Neural cell (in vitro differentiated cells): ENCODE measurements at regions not wholly inside any gene's neighbourhood (a gene's known extent, or its start where the extent isn't known, plus 50 kb on each side); places are given as distances from the start of the nearest gene placed in this dataset.

ENCODE experiments used
- H2AFZ ChIP-seq: fragments of 200-600, 300-800 bp; sonication (generic), shearing (Covaris generic); 2 replicates; pipeline ENCODE4 v1.6.0; 2014; ENCODE audit warnings: low read depth, mild to moderate bottlenecking, antibody characterized with exemption, low read length, moderate library complexity
- H3F3A ChIP-seq: fragments of 200-600 bp; shearing (Covaris generic); 2 replicates; pipeline ENCODE4 v1.6.1; 2016; ENCODE audit warnings: mild to moderate bottlenecking, moderate library complexity, mixed read lengths, antibody characterized with exemption, low read length; ENCODE audit not compliant: insufficient read depth, poor library complexity, severe bottlenecking
- H3K27ac ChIP-seq: fragments of 200-600, 300-800 bp; sonication (generic), shearing (Covaris generic); 2 replicates; pipeline ENCODE4 v1.5.1; 2014; ENCODE audit warnings: mild to moderate bottlenecking, low read length, moderate library complexity
- H3K27me3 ChIP-seq: fragments of 300-800, 200-600 bp; sonication (generic), shearing (Covaris generic); 2 replicates; pipeline ENCODE4 v1.6.0; 2014; ENCODE audit warnings: mild to moderate bottlenecking, low read depth, low read length, moderate library complexity; ENCODE audit not compliant: insufficient read depth
- H3K36me3 ChIP-seq: fragments of 300-800, 200-600 bp; sonication (generic), shearing (Covaris generic); 2 replicates; pipeline ENCODE4 v1.5.1; 2014; ENCODE audit warnings: mild to moderate bottlenecking, antibody characterized with exemption, low read length, moderate library complexity; ENCODE audit not compliant: insufficient read depth
- H3K4me2 ChIP-seq: fragments of 300-800, 200-600 bp; sonication (generic), shearing (Covaris generic); 2 replicates; pipeline ENCODE4 v1.6.0; 2014; ENCODE audit warnings: mild to moderate bottlenecking, low read length
- H3K4me3 ChIP-seq: fragments of 300-800, 200-600 bp; sonication (generic), shearing (Covaris generic); 2 replicates; pipeline ENCODE4 v1.5.1; 2014; ENCODE audit warnings: mild to moderate bottlenecking, low read length, moderate library complexity
- H3K79me2 ChIP-seq: fragments of 200-600 bp; shearing (Covaris generic); replicated peaks from 2 replicates; pipeline ENCODE4 v1.6.0; 2014; ENCODE audit warnings: mild to moderate bottlenecking, low read length, moderate library complexity; ENCODE audit not compliant: insufficient read depth
- H3K9ac ChIP-seq: fragments of 300-800, 200-600 bp; sonication (generic), shearing (Covaris generic); 2 replicates; pipeline ENCODE4 v1.6.1; 2016; ENCODE audit warnings: mild to moderate bottlenecking, low read length, mixed read lengths
- H3K9me2 ChIP-seq: fragments of 200-600 bp; shearing (Covaris generic); 2 replicates; pipeline ENCODE4 v1.6.1; 2016; ENCODE audit warnings: mild to moderate bottlenecking, low read length, mixed read lengths; ENCODE audit not compliant: insufficient read depth
- H3K9me3 ChIP-seq: fragments of 200-600, 300-800 bp; sonication (generic), shearing (Covaris generic); 2 replicates; pipeline ENCODE4 v1.6.1; 2016; ENCODE audit warnings: mild to moderate bottlenecking, mixed run types, low read length, moderate library complexity, mixed read lengths
- H4K20me1 ChIP-seq: fragments of 200-600 bp; shearing (Covaris generic); 2 replicates; pipeline ENCODE4 v1.6.1; 2016; ENCODE audit warnings: mild to moderate bottlenecking, mixed run types; ENCODE audit not compliant: insufficient read depth
- EP300 ChIP-seq: fragments of 450-650 bp; conservative IDR thresholded peaks from 2 replicates; pipeline ENCODE4 v1.6.1; 2014; ENCODE audit warnings: antibody characterized with exemption, mild to moderate bottlenecking, moderate library complexity; ENCODE audit not compliant: poor library complexity, severe bottlenecking
- EZH2 ChIP-seq: fragments of 200-600, 300-800 bp; shearing (Covaris generic), sonication (generic); IDR thresholded peaks from 2 replicates; pipeline ENCODE4 v1.6.1; 2014; ENCODE audit warnings: antibody characterized with exemption, low read length, borderline replicate concordance, mild to moderate bottlenecking; ENCODE audit not compliant: insufficient read depth, poor library complexity, severe bottlenecking
- MXI1 ChIP-seq: fragments of 450-650 bp; conservative IDR thresholded peaks from 2 replicates; pipeline ENCODE4 v1.6.1; 2014; ENCODE audit warnings: antibody characterized with exemption, mild to moderate bottlenecking; ENCODE audit not compliant: poor library complexity, severe bottlenecking
- POLR2AphosphoS5 ChIP-seq: IDR thresholded peaks from 2 replicates; pipeline ENCODE4 v1.6.1; 2012
- RAD21 ChIP-seq: fragments of 450-650 bp; conservative IDR thresholded peaks from 2 replicates; pipeline ENCODE4 v1.6.1; 2014; ENCODE audit warnings: antibody characterized with exemption, mild to moderate bottlenecking, moderate library complexity
- REST ChIP-seq: IDR thresholded peaks from 2 replicates; pipeline ENCODE4 v1.6.1; 2012; ENCODE audit warnings: borderline replicate concordance
- SMC3 ChIP-seq: fragments of 450-650 bp; conservative IDR thresholded peaks from 2 replicates; pipeline ENCODE4 v1.6.1; 2014; ENCODE audit warnings: antibody characterized with exemption, mild to moderate bottlenecking, moderate library complexity; ENCODE audit not compliant: poor library complexity
- TAF1 ChIP-seq: IDR thresholded peaks from 2 replicates; pipeline ENCODE4 v1.6.1; 2012; ENCODE audit warnings: low read depth
- TF ChIP-seq, protein P1 (sequence below): fragments of 450-650 bp; IDR thresholded peaks from 2 replicates; pipeline ENCODE4 v1.5.1; 2014; ENCODE audit warnings: antibody characterized with exemption, mild to moderate bottlenecking, moderate library complexity; ENCODE audit not compliant: poor library complexity, severe bottlenecking

- Histone ChIP-seq H3K27me3 (no peaks in the 10 kb centered on the region), H3K79me2 (no peaks in the 10 kb centered on the region), H3K9me2 (no peaks in the 10 kb centered on the region), H3K9me3 (no peaks in the 10 kb centered on the region), H3K9ac (no peak overlapping the region), H3K36me3 (no peaks in the 10 kb centered on the region), H2AFZ (no peak overlapping the region), H4K20me1 (no peaks in the 10 kb centered on the region), H3K27ac (no peak overlapping the region), H3F3A (no peaks in the 10 kb centered on the region), H3K4me2 (no peak overlapping the region), H3K4me3 (no peak overlapping the region)
- TF ChIP-seq EP300, result no peak
- no peak for TF ChIP-seq MXI1
- TF ChIP-seq EZH2, result no peak
- TF ChIP-seq SMC3, result no peak
- no peak for TF ChIP-seq RAD21
- TF ChIP-seq, protein P1, sequence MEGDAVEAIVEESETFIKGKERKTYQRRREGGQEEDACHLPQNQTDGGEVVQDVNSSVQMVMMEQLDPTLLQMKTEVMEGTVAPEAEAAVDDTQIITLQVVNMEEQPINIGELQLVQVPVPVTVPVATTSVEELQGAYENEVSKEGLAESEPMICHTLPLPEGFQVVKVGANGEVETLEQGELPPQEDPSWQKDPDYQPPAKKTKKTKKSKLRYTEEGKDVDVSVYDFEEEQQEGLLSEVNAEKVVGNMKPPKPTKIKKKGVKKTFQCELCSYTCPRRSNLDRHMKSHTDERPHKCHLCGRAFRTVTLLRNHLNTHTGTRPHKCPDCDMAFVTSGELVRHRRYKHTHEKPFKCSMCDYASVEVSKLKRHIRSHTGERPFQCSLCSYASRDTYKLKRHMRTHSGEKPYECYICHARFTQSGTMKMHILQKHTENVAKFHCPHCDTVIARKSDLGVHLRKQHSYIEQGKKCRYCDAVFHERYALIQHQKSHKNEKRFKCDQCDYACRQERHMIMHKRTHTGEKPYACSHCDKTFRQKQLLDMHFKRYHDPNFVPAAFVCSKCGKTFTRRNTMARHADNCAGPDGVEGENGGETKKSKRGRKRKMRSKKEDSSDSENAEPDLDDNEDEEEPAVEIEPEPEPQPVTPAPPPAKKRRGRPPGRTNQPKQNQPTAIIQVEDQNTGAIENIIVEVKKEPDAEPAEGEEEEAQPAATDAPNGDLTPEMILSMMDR, result no peak
- TF ChIP-seq REST, result no peak
- no peak for TF ChIP-seq TAF1
- TF ChIP-seq POLR2AphosphoS5, result no peak
These were observed 107.4 kb upstream of the NAMPT start for GRCh38 chr7:106392144-106392543.

DNA sequence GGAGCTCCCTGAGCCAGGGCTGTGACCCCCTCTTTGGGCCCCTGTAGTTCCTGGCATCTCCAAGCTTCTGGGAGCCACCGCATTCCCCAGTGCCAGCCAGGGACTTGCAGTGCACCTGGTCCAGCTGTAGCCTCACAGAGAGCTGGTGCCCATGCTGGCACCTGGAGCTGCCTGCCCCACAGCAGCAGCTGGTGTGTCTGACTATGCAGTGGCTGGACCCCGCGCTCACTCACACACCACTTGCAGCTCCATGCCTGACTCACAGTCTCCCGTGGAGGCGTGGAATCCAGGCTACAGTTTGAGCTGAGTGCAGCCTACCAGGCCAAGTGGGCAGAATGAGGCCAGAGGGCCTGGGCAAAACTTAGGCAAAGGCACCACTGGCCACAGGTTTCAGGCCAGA is 102.2 kb upstream of the NAMPT start:
- H3K79me2 ChIP-seq, result no peaks in the 10 kb centered on the region
- TF ChIP-seq TAF1, result no peak
- TF ChIP-seq REST, result no peak
- no peak for TF ChIP-seq RAD21
- TF ChIP-seq SMC3, result no peak
- no peak overlapping the region for H3K27ac ChIP-seq
- H4K20me1 ChIP-seq, result no peaks in the 10 kb centered on the region
- H3K36me3 ChIP-seq, result no peaks in the 10 kb centered on the region
- no peak overlapping the region for H3K4me2 ChIP-seq
- no peaks in the 10 kb centered on the region for H3F3A ChIP-seq
- H3K9me3 ChIP-seq, result no peaks in the 10 kb centered on the region
- H3K27me3 ChIP-seq, result no peaks in the 10 kb centered on the region
- no peak overlapping the region for H3K4me3 ChIP-seq
- no peaks in the 10 kb centered on the region for H3K9me2 ChIP-seq
- no peak overlapping the region for H3K9ac ChIP-seq
- H2AFZ ChIP-seq, result no peak overlapping the region
